Panc1 (cell line): ENCODE measurements at regions not wholly inside any gene's neighbourhood (a gene's known extent, or its start where the extent isn't known, plus 50 kb on each side); places are given as distances from the start of the nearest gene placed in this dataset.

Experiments
- ATAC-seq: fragments of 200-7000 bp; cut with Tn5 transposase; 2 replicates; pipeline ENCODE4 v1.9.1; 2020; ENCODE audit warnings: mild to moderate bottlenecking, moderate library complexity
- BruUV-seq: library from RNA; stranded (reverse); fragments of 400-500 nt; replicated peaks from 2 replicates; lab custom pipeline; 2021; lab: Mats Ljungman, UMichigan
- CTCF ChIA-PET: fragments of 300-600 bp; sonication (Branson Sonifier 250); formaldehyde crosslinking; loops from one replicate; lab custom pipeline; 2022; ENCODE audit warnings: antibody characterized with exemption; lab: Charles Lee
- POLR2A ChIA-PET: fragments of 300-600 bp; sonication (Branson Sonifier 250); formaldehyde crosslinking; loops from one replicate; lab custom pipeline; 2022; ENCODE audit warnings: antibody characterized with exemption; lab: Charles Lee
- DNase-seq: peaks from one replicate; pipeline ENCODE4 v3.0.0-alpha.2; 2010; ENCODE audit warnings: low read depth, low spot score
- H3K27ac ChIP-seq: 2 replicates; pipeline ENCODE4 v1.5.1; 2011; ENCODE audit warnings: mild to moderate bottlenecking, low read length, inconsistent platforms
- H3K27me3 ChIP-seq: fragments of 200-500 bp; sonication (Bioruptor generic); 2 replicates; pipeline ENCODE4 v1.6.0; 2014; ENCODE audit warnings: low read length, inconsistent platforms; ENCODE audit not compliant: control insufficient read depth, insufficient read depth
- H3K36me3 ChIP-seq: fragments of 200-500 bp; sonication (Bioruptor generic); 2 replicates; pipeline ENCODE4 v1.5.1; 2014; ENCODE audit warnings: inconsistent platforms, mild to moderate bottlenecking, low read length, moderate library complexity; ENCODE audit not compliant: control insufficient read depth, insufficient read depth
- H3K4me1 ChIP-seq: 2 replicates; pipeline ENCODE4 v1.5.1; 2011; ENCODE audit warnings: inconsistent platforms, mild to moderate bottlenecking, low read length, moderate library complexity; ENCODE audit not compliant: control insufficient read depth, insufficient read depth
- H3K4me3 ChIP-seq, 2 experiments: 2 replicates each; pipeline ENCODE4 v1.5.1; 2011 to 2012; ENCODE audit warnings: low read depth in 2 of 2, low read length in 2 of 2, mild to moderate bottlenecking in 2 of 2, inconsistent platforms in 1 of 2, moderate library complexity in 1 of 2
- H3K9me3 ChIP-seq: fragments of 200-500 bp; sonication (Bioruptor generic); 2 replicates; pipeline ENCODE4 v1.5.1; 2014; ENCODE audit warnings: low read depth, mild to moderate bottlenecking, inconsistent platforms, low read length, moderate library complexity; ENCODE audit not compliant: control insufficient read depth, insufficient read depth
- POLR2AphosphoS5 ChIP-seq: IDR thresholded peaks from 2 replicates; pipeline ENCODE4 v1.6.1; 2012; ENCODE audit warnings: mild to moderate bottlenecking, low read depth, low read length, moderate library complexity
- REST ChIP-seq, 2 experiments: IDR thresholded peaks; 2 replicates each; pipeline ENCODE4 v1.6.1; 2011 to 2012; ENCODE audit warnings: low read depth in 2 of 2, control low read depth in 1 of 2, low read length in 1 of 2, mild to moderate bottlenecking in 1 of 2, moderate library complexity in 1 of 2; ENCODE audit not compliant: insufficient read depth in 1 of 2
- SIN3A ChIP-seq: IDR thresholded peaks from 2 replicates; pipeline ENCODE4 v1.6.1; 2012; ENCODE audit warnings: low read depth, mild to moderate bottlenecking, low read length, moderate library complexity, borderline replicate concordance; ENCODE audit not compliant: insufficient read depth
- TCF7L2 ChIP-seq: IDR thresholded peaks from 2 replicates; pipeline ENCODE4 v1.6.1; 2011; ENCODE audit warnings: mild to moderate bottlenecking, low read depth, low read length, inconsistent platforms
- in situ Hi-C: cut with HindIII; loops from 2 replicates; pipeline ENCODE4 v1.10.0; 2016; ENCODE audit warnings: low sequenced_read_pairs, low pct_unique_long_range_greater_than_20kb
- intact Hi-C: fragments of 100-400 bp; cut with micrococcal nuclease; formaldehyde crosslinking; loops from one replicate; pipeline ENCODE4 v1.10.0; 2022; ENCODE audit not compliant: unreplicated experiment
- TF ChIP-seq, protein P1 (sequence below): fragments of 450-650 bp; IDR thresholded peaks from 2 replicates; pipeline ENCODE4 v1.5.1; 2017; ENCODE audit warnings: mild to moderate bottlenecking

DNA sequence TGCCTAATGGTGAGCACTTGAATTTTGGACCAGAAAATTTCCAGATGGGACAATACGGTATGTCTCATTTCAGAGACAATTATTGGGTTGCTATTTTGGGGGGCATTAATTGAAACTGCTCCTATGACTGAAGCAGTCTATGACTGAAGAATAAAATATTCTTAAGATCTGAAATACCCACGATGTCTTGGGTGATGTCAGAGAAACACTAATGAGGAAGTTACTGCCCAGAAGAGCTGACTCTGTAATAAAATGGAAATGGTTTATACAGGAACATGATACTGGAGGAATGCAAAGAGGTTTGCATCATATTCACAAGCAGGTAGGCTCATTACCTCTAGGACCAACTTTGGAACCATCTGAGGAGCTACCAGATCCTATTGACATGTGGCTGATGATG is 68.7 kb downstream of the IL12A start:
- ChIA-PET CTCF (no interaction called here), POLR2A (no interaction called here)
- no peak overlapping the region for H3K4me3 ChIP-seq
- H3K9me3 ChIP-seq = no peaks in the 10 kb centered on the region
- no peaks in the 10 kb centered on the region for H3K27me3 ChIP-seq
- H3K27ac ChIP-seq = no peak overlapping the region
- intact Hi-C loops = no loop called here
- H3K4me1 ChIP-seq = peaks cover 7% of the 10 kb centered on the region; the same call in 1 of the 2 replicates
- TF ChIP-seq POLR2AphosphoS5 = no peak
- no peaks in the 10 kb centered on the region for H3K36me3 ChIP-seq
- ATAC-seq (no peak), DNase-seq (no peak)
- no TSS peak for BruUV-seq
- in situ Hi-C loops = no loop called here

GRCh38 chr3:160060409-160061027 is 71.9 kb downstream of the IL12A start:
- no peak for ATAC-seq
- in situ Hi-C loops (no loop called here), intact Hi-C loops (no loop called here)
- CTCF ChIA-PET = no interaction called here
- no peak overlapping the region for H3K27ac ChIP-seq
- no TSS peak for BruUV-seq
- no peaks in the 10 kb centered on the region for H3K4me1 ChIP-seq
- no peaks in the 10 kb centered on the region for H3K36me3 ChIP-seq
- no peak overlapping the region for H3K4me3 ChIP-seq
- H3K27me3 ChIP-seq = no peaks in the 10 kb centered on the region
- H3K9me3 ChIP-seq = no peaks in the 10 kb centered on the region
- DNase-seq = no peak
- POLR2A ChIA-PET = no interaction called here
- TF ChIP-seq TCF7L2 (no peak), REST (IDR thresholded peaks at IDR 0.05; ENCODE audit: insufficient read depth in 1 of 2, low read depth in 2 of 2, low read length in 1 of 2) (no peak), POLR2AphosphoS5 (no peak), SIN3A (no peak)
- TF ChIP-seq, protein P1, sequence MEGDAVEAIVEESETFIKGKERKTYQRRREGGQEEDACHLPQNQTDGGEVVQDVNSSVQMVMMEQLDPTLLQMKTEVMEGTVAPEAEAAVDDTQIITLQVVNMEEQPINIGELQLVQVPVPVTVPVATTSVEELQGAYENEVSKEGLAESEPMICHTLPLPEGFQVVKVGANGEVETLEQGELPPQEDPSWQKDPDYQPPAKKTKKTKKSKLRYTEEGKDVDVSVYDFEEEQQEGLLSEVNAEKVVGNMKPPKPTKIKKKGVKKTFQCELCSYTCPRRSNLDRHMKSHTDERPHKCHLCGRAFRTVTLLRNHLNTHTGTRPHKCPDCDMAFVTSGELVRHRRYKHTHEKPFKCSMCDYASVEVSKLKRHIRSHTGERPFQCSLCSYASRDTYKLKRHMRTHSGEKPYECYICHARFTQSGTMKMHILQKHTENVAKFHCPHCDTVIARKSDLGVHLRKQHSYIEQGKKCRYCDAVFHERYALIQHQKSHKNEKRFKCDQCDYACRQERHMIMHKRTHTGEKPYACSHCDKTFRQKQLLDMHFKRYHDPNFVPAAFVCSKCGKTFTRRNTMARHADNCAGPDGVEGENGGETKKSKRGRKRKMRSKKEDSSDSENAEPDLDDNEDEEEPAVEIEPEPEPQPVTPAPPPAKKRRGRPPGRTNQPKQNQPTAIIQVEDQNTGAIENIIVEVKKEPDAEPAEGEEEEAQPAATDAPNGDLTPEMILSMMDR = no peak

GRCh38 chr3:160061525-160061924 is 72.9 kb downstream of the IL12A start:
- BruUV-seq = no TSS peak
- no peak overlapping the region for H3K4me3 ChIP-seq
- intact Hi-C loops = no loop called here
- no peaks in the 10 kb centered on the region for H3K36me3 ChIP-seq
- no peak for ATAC-seq
- ChIA-PET POLR2A (no interaction called here), CTCF (no interaction called here)
- in situ Hi-C loops = no loop called here
- no peak for DNase-seq
- H3K9me3 ChIP-seq = no peaks in the 10 kb centered on the region
- no peak for TF ChIP-seq REST (IDR thresholded peaks at IDR 0.05; ENCODE audit: insufficient read depth in 1 of 2, low read depth in 2 of 2, low read length in 1 of 2)
- TF ChIP-seq TCF7L2 = no peak
- no peak for TF ChIP-seq POLR2AphosphoS5
- TF ChIP-seq SIN3A = no peak
- TF ChIP-seq, protein P1 = no peak
- H3K27ac ChIP-seq = no peak overlapping the region
- no peaks in the 10 kb centered on the region for H3K27me3 ChIP-seq
- no peaks in the 10 kb centered on the region for H3K4me1 ChIP-seq
